ENCODE measurements at regions not wholly inside any gene's neighbourhood (a gene's known extent, or its start where the extent isn't known, plus 50 kb on each side); places are given as distances from the start of the nearest gene placed in this dataset.
A peak's percentile ranks its signal among the peaks of the same experiment; 100 is the strongest.

DNA sequence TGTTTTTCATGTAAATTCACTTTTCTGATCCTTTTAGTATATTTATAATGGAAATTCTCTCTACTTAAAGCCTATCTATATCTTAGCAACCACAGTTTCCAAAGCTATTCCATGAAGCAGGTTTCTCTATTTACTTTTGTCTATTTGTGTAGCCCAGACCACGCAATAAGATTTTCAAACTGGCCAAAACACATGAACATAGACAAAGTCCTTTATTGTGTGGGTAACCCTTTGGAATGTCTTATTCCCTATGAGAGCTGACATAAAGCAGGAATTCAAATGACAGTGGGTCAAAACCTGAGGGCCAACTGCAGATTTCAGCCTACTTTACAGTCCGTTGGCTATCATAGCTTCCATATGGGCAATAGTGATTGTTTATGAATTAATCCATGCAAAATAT is 252.6 kb downstream of the LTN1 start (continued):
- TF ChIP-seq, protein P1, sequence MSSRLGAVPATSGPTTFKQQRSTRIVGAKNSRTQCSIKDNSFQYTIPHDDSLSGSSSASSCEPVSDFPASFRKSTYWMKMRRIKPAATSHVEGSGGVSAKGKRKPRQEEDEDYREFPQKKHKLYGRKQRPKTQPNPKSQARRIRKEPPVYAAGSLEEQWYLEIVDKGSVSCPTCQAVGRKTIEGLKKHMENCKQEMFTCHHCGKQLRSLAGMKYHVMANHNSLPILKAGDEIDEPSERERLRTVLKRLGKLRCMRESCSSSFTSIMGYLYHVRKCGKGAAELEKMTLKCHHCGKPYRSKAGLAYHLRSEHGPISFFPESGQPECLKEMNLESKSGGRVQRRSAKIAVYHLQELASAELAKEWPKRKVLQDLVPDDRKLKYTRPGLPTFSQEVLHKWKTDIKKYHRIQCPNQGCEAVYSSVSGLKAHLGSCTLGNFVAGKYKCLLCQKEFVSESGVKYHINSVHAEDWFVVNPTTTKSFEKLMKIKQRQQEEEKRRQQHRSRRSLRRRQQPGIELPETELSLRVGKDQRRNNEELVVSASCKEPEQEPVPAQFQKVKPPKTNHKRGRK (CRISPR knock-in tag; IDR thresholded peaks at IDR 0.05; ENCODE audit: borderline replicate concordance): no peak
- no peak for TF ChIP-seq NFATC4 (CRISPR knock-in tag; IDR thresholded peaks at IDR 0.05)
- TF ChIP-seq TCF7 (CRISPR knock-in tag; IDR thresholded peaks at IDR 0.05; ENCODE audit: low read depth): no peak
- TF ChIP-seq, protein P2, sequence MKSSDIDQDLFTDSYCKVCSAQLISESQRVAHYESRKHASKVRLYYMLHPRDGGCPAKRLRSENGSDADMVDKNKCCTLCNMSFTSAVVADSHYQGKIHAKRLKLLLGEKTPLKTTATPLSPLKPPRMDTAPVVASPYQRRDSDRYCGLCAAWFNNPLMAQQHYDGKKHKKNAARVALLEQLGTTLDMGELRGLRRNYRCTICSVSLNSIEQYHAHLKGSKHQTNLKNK (CRISPR knock-in tag; IDR thresholded peaks at IDR 0.05): no peak
- TF ChIP-seq ATF2 (CRISPR knock-in tag; IDR thresholded peaks at IDR 0.05; ENCODE audit: borderline replicate concordance, low read depth): no peak
- TF ChIP-seq ZNF425 (CRISPR knock-in tag; conservative IDR thresholded peaks at IDR 0.05): no peak
- TF ChIP-seq, protein P3, sequence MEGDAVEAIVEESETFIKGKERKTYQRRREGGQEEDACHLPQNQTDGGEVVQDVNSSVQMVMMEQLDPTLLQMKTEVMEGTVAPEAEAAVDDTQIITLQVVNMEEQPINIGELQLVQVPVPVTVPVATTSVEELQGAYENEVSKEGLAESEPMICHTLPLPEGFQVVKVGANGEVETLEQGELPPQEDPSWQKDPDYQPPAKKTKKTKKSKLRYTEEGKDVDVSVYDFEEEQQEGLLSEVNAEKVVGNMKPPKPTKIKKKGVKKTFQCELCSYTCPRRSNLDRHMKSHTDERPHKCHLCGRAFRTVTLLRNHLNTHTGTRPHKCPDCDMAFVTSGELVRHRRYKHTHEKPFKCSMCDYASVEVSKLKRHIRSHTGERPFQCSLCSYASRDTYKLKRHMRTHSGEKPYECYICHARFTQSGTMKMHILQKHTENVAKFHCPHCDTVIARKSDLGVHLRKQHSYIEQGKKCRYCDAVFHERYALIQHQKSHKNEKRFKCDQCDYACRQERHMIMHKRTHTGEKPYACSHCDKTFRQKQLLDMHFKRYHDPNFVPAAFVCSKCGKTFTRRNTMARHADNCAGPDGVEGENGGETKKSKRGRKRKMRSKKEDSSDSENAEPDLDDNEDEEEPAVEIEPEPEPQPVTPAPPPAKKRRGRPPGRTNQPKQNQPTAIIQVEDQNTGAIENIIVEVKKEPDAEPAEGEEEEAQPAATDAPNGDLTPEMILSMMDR (IDR thresholded peaks at IDR 0.05): no peak
- TF ChIP-seq, protein P4, sequence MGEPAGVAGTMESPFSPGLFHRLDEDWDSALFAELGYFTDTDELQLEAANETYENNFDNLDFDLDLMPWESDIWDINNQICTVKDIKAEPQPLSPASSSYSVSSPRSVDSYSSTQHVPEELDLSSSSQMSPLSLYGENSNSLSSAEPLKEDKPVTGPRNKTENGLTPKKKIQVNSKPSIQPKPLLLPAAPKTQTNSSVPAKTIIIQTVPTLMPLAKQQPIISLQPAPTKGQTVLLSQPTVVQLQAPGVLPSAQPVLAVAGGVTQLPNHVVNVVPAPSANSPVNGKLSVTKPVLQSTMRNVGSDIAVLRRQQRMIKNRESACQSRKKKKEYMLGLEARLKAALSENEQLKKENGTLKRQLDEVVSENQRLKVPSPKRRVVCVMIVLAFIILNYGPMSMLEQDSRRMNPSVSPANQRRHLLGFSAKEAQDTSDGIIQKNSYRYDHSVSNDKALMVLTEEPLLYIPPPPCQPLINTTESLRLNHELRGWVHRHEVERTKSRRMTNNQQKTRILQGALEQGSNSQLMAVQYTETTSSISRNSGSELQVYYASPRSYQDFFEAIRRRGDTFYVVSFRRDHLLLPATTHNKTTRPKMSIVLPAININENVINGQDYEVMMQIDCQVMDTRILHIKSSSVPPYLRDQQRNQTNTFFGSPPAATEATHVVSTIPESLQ (CRISPR knock-in tag; IDR thresholded peaks at IDR 0.05): no peak
- TF ChIP-seq RELA (CRISPR knock-in tag; IDR thresholded peaks at IDR 0.05; ENCODE audit: borderline replicate concordance): no peak
- no peak for TF ChIP-seq FOXK1 (CRISPR knock-in tag; IDR thresholded peaks at IDR 0.05)
- no peak for TF ChIP-seq NR1H2 (CRISPR knock-in tag; IDR thresholded peaks at IDR 0.05)

DNA sequence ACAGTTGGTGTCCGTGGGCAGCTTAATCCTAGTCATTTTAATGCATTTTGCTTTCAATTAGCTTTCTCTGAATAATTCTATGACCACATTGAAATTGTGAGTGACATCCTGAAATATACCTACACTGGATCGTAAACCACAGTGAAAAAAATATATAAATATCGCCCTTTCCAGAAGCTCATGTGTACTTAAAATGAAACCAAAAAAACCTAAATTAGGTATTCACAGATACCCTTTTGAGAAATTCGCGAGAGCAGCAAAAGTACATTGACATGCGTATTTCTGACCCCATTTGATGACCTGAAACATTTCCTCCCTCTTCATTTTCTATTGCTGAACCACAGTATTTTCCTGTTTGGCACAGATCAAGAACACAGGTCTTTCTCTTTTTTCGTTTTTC is 253.8 kb downstream of the LTN1 start:
- Mint-ChIP-seq H3K9me3 (peaks cover 20% of the 10 kb centered on the region), H3K27ac (peak overlapping the region; percentile 6), H3K4me1 (peaks cover 22% of the 10 kb centered on the region), H3K4me3 (no peak overlapping the region), H3K27me3 (ENCODE audit: low read depth) (no peaks in the 10 kb centered on the region), H3K36me3 (peaks cover 3% of the 10 kb centered on the region; the same call in 1 of the 2 replicates)
- ATAC-seq (no peak), DNase-seq (ENCODE audit: low spot score) (no peak)
- POLR2A ChIA-PET: no interaction called here
- TF ChIP-seq ATF1 (CRISPR knock-in tag; IDR thresholded peaks at IDR 0.05) (no peak), TCF7 (CRISPR knock-in tag; IDR thresholded peaks at IDR 0.05; ENCODE audit: low read depth) (no peak), NR3C1 (CRISPR knock-in tag; conservative IDR thresholded peaks at IDR 0.05; ENCODE audit: low read depth) (no peak)
- CTCF ChIA-PET: interaction anchor here (1.8 kb wide), 1 partner anchor 222 kb away, joined by 5 read pairs; no protein-coding TSS in a partner anchor

DNA sequence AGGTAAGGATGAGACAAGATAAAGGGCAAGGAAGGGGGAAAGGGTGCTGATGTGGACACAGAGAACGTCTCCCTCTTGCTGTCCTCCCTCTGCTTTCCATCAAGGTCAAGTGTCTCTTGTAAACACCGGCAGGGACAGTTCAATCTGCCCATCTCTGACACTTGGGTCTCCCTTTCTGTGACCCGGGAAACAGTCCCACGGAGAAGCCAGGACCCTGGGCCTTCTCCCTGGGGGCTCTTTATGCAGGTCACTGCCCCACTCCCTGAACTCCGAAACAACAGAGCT is 254.3 kb downstream of the LTN1 start:
- DNase-seq (ENCODE audit: low spot score): no peak
- H3K9me3 Mint-ChIP-seq: peaks cover 15% of the 10 kb centered on the region
- H3K27ac Mint-ChIP-seq: no peak overlapping the region
- H3K4me3 Mint-ChIP-seq: no peak overlapping the region
- ChIA-PET POLR2A (no interaction called here), CTCF (interaction anchor here (1.8 kb wide), 1 partner anchor 221 kb away, joined by 5 read pairs; no protein-coding TSS in a partner anchor)
- H3K27me3 Mint-ChIP-seq (ENCODE audit: low read depth): no peaks in the 10 kb centered on the region
- H3K4me1 Mint-ChIP-seq: peaks cover 22% of the 10 kb centered on the region
- no peak for ATAC-seq
- H3K36me3 Mint-ChIP-seq: peaks cover 2% of the 10 kb centered on the region; the same call in 1 of the 2 replicates
- TF ChIP-seq CBFB (CRISPR knock-in tag; IDR thresholded peaks at IDR 0.05; ENCODE audit: low read depth) (no peak), JUN (CRISPR knock-in tag; IDR thresholded peaks at IDR 0.05) (no peak), RORB (CRISPR knock-in tag; IDR thresholded peaks at IDR 0.05) (no peak), CDX4 (CRISPR knock-in tag; IDR thresholded peaks at IDR 0.05; ENCODE audit: borderline replicate concordance) (no peak), PRRX2 (CRISPR knock-in tag; IDR thresholded peaks at IDR 0.05) (no peak), NR1H2 (CRISPR knock-in tag; IDR thresholded peaks at IDR 0.05) (no peak), IRF2 (CRISPR knock-in tag; IDR thresholded peaks at IDR 0.05; ENCODE audit: borderline replicate concordance, low read depth) (no peak), GRHL2 (CRISPR knock-in tag; IDR thresholded peaks at IDR 0.05; ENCODE audit: insufficient replicate concordance, severe bottlenecking) (no peak), NFATC4 (CRISPR knock-in tag; IDR thresholded peaks at IDR 0.05) (no peak)
